MM.1S (cell line): ENCODE measurements at regions not wholly inside any gene's neighbourhood (a gene's known extent, or its start where the extent isn't known, plus 50 kb on each side); places are given as distances from the start of the nearest gene placed in this dataset.

Experiments used
- EZH2 ChIP-seq: fragments of 300-600 bp; sonication (generic); optimal IDR thresholded peaks from 2 replicates; pipeline ENCODE3; 2017; ENCODE audit warnings: low read depth, mild to moderate bottlenecking, antibody characterized with exemption, low read length, mixed read lengths
- EZH2phosphoT487 ChIP-seq: fragments of 300-600 bp; sonication (generic); IDR thresholded peaks from 2 replicates; pipeline ENCODE4 v1.6.1; 2018; ENCODE audit warnings: antibody characterized with exemption, low read length
- TF ChIP-seq, protein P1 (sequence below): fragments of 300-600 bp; sonication (generic); IDR thresholded peaks from 2 replicates; pipeline ENCODE4 v1.5.1; 2016; ENCODE audit warnings: antibody characterized with exemption, low read length, mixed read lengths

- TF ChIP-seq EZH2phosphoT487 (no peak), EZH2 (no peak)
- TF ChIP-seq, protein P1, sequence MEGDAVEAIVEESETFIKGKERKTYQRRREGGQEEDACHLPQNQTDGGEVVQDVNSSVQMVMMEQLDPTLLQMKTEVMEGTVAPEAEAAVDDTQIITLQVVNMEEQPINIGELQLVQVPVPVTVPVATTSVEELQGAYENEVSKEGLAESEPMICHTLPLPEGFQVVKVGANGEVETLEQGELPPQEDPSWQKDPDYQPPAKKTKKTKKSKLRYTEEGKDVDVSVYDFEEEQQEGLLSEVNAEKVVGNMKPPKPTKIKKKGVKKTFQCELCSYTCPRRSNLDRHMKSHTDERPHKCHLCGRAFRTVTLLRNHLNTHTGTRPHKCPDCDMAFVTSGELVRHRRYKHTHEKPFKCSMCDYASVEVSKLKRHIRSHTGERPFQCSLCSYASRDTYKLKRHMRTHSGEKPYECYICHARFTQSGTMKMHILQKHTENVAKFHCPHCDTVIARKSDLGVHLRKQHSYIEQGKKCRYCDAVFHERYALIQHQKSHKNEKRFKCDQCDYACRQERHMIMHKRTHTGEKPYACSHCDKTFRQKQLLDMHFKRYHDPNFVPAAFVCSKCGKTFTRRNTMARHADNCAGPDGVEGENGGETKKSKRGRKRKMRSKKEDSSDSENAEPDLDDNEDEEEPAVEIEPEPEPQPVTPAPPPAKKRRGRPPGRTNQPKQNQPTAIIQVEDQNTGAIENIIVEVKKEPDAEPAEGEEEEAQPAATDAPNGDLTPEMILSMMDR, result no peak
These were observed 131.8 kb downstream of the TAF11L14 start for GRCh38 chr5:17766031-17766430.
